HG02798 (cell line): ENCODE measurements at regions not wholly inside any gene's neighbourhood (a gene's known extent, or its start where the extent isn't known, plus 50 kb on each side); places are given as distances from the start of the nearest gene placed in this dataset.
A peak's percentile ranks its signal among the peaks of the same experiment; 100 is the strongest.
"Not testable (repeated sequence)": the region's sequence is repeated elsewhere in the genome, so short reads cannot be mapped to it uniquely, and the experiment has no call there.

ENCODE experiments used
- ATAC-seq: cut with Tn5 transposase; IDR thresholded peaks from one replicate; pipeline ENCODE4 v1.9.1; 2021; ENCODE audit warnings: mild to moderate bottlenecking; ENCODE audit not compliant: unreplicated experiment, poor library complexity

DNA sequence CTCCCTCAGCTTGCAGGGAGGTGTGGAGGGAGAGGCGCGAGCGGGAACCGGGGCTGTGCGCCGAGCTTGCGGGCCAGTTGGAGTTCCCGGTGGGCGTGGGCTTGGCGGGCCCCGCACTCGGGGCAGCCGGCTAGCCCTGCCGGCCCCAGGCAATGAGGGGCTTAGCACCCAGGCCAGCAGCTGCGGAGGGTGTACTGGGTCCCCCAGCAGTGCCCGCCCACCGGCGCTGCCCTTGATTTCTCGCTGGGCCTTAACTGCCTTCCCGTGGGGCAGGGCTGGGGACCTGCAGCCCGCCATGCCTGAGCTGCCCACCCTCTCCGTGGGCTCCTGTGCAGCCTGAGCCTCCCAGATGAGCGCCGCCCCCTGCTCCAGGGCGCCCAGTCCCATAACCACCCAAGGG lies 537.3 kb downstream of the ZBBX start:
- not testable (repeated sequence) for ATAC-seq

DNA sequence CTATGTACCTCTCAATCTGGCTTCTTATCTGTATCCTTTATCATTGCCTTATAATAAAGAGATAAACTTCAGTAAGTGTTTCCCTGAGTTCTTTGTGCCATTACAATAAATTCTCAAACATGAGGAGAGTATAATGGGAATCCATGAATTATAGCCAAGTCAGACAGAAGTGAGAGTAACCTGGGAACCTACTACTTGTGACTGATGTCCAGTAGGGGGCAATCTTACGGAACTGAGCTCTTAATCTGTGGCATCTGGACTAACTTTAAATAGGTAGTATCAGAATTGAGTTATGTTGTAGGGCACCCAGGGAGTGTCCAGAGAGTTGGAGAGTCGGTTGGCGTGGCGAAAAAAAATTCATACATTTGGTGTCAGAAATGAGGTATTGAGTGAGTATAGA lies 542.6 kb downstream of the ZBBX start:
- ATAC-seq: peak; percentile 40

DNA sequence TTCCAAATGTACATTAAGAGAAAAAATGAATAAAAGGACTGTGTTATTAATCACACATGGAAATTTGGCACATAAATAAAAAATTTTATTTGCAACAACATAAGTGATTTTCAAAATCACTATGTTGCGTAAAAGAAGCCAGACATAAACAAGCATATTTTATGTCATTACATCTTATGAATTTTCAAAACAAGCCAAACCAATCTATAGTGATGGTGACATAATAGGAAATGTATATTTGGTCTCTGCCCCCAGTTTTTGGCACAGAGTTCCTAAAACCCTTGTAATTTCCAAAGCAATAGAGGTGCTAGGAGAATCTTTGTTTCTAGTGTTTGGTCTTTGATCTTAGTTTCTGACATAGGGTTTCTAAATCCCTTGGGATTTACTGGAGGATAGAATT lies 543.3 kb downstream of the ZBBX start:
- ATAC-seq: no peak

DNA sequence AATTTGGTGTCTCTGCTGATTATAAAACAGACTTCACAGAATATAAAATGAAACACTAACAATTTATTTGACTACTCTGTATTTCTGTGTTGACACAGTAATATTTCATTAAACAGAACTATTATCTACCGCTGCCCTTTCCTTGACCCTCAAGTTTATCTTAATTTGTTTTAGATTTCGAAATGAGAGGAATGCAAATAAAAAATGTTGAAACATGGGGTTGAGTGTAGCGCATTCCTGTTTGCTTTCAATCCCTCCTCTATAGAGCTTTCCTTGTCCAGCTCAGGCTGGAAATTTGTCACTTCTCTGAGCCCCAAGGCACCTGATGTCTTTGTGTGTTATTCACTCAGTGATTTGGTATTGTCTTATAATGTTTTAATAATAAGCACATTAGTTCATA lies 550.2 kb downstream of the ZBBX start:
- no peak for ATAC-seq

DNA sequence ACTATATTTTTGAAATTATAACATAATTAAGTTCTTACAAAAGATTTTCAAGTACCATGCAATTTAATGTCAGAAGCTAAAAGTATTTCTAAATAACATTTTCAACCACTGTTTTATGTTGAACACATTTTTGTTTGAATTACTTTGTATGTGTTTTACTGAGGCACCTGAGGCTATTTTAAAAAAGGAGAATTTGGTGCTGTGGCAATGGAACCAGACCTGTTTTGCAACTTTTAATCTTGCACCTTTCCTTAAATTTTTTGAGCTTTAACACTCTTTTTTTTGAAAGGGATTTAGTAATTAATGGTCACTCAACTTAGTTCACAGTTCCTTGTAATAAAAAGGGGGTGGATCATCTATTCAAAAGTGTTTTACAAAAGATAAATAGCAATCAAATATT lies 561.6 kb downstream of the ZBBX start:
- no peak for ATAC-seq

DNA sequence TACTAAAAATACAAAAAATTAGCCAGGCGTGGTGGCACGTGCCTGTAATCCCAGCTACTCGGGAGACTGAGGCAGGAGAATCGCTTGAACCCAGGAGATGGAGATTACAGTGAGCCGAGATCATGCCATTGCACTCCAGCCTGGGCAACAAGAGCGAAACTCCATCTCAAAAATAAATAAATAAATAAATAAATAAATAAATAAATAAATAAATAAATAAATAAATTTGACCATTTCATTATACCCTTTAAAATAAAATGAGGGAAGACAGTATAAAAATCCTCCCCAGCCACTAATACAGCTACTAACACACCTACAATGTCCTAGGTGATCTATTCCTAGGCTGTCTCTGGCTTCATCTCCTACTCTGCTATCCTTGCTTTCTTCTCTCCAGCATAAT lies 562.8 kb downstream of the ZBBX start:
- not testable (repeated sequence) for ATAC-seq

DNA sequence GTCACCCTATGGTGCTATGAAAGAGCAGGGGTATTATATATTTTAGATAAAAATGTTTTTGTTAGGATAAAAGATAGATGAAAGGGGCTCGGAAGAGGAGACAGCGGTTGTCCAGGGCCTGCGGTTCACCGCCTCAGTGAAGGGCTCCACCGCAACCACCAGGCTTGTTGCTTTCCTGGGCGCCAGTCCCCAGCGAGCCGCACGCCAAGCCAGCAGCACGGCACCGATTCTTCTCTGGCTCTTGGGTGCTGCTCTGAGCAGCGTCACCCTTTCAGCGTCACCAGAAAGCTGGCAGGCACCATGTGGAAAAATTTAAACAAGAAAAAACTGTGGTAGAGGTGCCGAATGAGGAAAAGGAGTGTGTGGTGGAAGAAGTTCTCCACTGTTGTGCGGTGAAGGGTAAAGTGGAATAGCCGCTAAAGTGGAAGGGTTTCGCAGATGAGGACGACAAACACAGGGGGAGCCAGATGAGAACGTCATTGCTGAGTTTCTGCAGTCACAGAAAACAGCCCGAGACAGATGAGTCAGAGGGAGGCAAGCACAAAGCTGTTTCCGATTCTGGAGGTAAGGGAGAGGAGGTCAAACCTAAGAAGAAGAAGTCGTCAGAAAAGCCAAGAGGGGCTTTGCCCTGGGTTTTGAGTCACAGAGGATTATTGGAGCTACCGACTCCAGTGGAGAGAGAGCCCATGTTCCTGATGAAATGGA lies 569.2 kb downstream of the ZBBX start:
- no peak for ATAC-seq

DNA sequence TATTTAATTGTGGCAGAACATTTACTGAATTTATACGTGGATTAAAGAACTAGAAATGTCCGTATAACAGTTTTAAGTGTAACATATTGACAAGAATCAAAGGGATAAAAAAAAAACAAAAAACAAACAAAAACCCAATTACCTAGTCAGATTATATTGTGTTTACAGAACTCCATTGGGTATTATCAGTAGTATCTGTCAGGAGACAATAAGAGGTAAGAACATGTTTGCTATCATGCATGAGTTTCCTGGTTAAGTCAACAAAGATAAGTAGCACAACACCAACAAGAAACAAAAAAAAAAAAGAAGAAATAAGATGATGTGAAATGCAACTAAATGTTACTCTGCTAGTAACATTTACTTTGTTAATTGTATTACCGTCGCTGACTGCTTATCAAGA lies 570.6 kb downstream of the ZBBX start:
- ATAC-seq: no peak

DNA sequence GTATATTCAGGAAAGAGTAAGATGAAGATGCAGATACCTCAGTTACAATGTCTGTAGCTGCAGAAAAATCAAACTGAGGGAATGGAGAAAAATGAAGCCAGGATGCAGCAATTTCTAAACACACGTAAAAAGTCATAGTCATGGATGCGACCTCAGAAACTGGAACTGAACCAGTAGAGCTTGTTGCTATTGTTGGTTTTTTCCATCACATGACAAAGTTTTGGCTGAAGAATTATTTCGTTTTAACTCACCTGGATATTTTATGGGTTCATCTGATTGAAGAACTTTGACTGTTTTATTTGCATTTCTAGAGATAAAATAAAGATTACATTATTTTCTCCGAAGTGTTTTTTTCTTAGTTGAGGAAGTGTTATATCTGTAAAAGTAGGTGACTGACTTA lies 591.2 kb downstream of the ZBBX start:
- ATAC-seq: no peak

DNA sequence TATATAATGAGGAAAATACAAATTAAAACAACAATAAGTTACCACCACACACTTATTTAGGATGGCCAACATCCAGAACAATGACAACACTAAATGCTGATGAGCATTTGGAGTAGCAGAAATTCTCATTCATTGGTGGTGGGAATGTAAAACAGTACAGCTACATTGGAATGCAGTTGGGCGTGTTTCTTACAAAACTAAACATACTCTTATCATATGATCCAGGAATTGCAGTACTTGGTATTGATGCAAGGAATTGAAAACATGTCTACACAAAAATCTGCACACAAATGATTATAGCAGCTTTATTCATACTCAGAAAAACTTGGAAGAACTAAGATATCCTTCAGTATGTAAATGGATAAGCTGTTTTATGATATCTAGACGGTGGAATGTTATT lies 594.2 kb downstream of the ZBBX start:
- ATAC-seq: no peak

DNA sequence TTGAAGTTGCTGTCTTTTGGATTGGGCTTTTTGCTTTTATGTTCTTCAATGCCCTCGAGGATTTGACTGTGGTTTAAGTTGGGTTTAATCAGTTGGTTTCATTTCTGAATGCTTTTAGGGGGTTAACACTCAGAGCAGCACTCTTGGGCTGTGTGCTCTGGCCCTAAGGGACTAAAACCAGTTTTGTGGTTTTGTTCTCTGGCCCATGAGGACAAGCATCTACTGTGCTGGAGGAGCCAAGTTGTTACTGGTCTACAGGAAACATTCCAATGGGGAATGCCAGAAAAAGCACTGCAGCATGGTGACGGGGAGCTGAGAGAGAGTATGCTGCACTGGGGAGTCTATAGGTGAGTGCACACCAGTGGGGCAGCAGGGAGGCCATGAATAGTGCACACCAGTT lies 596.9 kb downstream of the ZBBX start:
- ATAC-seq: no peak

DNA sequence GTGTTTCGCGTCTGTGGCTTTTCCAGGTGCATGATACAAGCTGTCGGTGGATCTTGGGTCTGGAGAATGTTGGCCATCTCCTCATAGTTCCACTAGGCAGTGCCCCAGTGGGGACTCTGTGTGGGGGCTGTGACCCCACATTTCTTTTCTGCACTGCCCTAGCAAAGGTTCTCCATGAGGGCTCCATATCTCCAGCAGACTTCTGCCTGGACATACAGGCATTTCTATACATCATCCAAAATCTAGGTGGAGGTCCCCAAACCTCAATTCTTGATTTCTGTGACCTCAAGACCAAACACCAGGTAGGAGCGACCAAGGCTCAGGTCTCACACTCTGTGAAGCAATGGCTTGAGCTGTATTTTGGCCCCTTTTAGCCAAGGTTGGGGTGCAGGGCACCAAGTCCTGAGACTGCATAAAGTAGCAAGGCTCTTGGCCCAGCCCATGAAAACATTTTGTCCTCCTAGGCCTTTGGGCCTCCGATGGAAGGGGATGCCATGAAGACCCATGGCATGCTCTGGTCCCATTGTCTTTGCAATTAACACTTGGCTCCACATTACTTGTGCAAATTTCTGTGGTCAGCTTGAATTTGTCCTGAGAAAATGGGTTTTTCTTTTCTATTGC lies 615.3 kb downstream of the ZBBX start:
- no peak for ATAC-seq

DNA sequence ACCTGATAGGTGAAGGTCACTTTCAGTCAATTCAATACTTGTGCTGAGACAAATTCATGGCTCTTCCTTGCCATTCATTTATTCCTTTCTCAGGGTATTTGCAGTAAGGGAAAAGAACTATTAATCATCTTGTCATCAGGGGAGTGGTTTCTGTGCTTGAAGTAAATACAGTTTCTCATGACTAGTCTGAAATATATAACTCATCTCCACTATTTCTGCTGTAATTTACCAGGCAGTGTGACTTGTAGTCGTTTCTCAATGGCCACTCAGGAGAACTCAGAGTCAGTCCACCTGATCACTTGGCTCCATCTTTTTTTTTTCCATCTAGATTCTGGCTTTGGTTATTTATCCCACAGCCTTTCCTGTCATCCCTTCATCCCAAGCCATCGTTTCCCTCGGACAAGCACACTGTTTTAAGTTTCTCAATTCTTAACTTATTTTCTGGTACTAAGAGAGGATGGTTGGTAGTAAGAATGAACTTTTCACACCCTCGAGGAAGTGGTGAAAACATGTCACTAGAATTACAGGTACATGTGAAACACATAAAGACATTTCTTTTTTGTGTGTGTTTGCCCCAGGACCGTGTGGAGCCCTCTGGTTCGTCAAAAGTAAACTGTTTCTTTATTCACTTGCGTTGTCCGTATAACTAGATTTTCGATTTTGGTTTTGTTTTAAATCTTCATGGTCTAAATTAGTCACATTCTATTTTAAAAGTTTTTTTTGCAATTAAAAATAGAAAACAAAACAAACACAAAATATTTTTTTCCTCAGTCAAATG lies 620.2 kb downstream of the ZBBX start:
- no peak for ATAC-seq

DNA sequence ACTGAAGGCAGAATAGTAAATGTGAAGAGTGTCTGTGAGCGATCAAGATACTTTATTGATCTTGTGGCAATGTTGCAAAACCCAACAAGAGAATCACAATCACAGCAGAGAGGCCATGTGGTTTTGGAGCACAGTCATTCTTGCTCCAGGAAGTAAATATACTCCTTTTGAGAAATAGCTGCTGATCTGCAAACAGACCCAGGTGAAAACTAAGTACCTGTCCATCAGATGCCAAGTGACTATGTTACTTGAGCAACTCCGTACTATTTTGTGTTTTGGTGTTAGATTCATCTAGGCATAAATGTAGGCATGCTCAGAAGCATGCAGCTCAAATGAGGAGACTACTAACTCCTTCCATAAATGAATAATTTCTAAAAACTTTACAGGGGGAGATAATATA lies 627.9 kb downstream of the ZBBX start:
- ATAC-seq: no peak

DNA sequence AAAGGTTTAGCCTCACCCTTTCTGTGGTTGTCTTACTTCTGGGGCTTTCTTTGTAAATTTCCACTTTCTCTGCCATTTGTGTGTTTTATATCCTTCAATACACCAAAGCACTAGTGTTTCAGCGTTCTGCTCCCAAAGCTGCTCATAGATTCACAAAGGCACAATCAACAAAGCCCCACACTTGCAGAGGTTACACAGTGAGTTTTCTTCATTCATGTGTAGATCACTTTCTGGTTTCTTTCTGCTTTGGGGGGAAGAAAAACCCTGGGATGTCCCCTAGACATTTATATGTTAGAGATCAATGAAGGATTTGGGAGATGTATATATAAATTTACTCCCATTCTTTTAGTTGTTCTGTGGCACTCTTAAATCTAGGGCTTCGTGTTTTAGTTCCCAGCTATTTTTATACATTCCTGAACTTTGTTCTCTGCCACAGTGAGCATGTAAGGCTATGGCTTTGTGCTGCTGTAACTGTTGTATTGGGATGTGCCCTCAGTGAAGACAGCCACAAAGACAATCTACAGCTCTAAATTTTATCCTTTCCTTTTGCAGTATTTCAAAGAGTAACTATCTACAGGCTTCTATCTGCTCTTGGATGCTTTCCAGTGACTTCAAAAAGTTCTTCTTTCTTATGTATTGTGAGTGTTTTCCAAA lies 636.5 kb downstream of the ZBBX start:
- ATAC-seq: no peak

DNA sequence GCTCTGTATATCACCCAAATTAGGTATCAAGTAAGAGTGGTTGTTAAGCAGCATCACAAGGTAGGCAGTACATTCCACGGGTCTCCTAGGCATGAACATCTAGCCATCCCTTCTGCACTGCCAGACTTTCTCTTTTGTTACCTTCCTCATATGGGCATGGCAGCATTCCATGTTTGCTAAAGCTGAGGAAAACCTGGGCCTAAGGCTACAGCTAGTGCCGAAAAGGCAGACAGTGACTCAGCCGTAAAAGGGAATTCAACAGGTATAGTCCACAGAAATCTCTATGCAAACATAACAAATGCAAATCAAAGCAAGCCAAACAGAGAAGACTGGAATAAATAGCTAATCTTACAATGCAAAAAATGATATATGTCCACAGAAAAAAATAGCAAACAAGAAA lies 645.4 kb downstream of the ZBBX start:
- no peak for ATAC-seq

DNA sequence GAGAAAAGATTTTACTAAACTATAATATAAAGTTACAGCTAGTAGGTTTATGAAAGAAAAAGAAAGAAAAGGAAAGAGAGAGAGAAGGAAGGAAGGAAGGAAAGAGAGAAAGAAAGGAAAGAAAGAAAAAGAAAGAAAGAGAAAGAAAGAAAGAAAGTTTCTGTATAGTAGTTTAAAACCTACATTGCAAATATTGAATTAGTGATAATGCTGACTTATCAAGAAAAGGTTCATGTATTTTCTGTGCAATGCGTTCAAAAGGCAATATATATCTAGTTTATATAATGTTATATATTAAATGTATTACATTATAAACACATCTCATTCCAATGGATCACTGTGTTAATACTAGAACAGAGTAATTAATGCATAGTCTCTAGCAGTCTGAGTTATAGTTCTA lies 648.4 kb downstream of the ZBBX start:
- ATAC-seq: no peak

DNA sequence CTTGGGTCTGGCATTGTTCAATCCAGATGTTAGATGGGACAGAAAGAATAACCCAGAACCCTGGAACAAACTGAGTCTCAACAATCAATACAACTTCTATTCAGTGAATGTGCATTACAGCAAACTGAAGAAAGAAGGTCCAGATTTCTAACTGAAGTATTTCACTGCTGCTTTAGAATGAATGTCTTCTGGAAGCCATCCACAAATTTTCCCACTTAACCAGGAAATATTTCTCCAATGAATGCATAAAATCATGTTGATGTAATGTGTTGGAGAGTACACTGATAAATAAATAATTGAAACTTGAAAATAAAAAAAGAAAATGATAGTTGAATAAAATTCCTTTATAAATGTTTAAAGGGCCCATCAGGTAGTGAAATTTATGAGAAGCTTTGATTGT lies 658.6 kb downstream of the ZBBX start:
- no peak for ATAC-seq

DNA sequence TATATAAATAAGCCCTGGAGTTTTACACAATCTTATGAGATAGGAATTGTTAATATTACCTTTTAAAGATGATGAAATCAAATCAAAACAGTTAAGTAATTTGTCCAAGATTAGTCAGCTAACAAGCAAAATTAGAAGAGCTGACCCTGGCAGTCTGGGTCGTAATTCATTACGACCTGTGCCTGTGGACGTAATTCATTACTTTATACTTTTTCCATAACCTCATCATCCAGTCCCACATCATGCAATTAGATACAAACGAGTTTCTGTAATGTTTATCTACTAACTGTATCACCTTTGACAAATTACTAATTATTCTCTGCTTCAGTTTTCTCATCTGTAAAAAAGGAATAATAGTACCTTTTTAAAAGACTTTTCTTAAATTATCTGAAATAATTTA lies 665.9 kb downstream of the ZBBX start:
- ATAC-seq: no peak

DNA sequence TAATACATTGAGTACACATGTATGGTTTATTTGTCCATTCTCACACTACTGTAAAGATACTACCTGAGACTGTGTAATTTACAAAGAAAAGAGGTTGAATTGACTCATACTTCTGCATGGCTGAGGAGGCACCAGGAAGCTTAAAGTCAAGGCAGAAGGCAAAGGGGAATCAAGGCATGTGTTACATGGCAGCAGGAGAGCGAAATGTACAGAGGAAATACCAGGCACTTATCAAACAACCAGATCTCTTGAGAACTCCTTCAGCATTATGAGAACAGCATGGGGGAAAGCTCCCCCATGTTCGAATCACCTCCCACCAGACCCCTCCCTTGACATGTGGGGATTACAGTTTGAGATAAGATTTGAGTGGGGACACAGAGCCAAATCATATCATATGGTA lies 666.3 kb downstream of the ZBBX start:
- ATAC-seq: no peak

DNA sequence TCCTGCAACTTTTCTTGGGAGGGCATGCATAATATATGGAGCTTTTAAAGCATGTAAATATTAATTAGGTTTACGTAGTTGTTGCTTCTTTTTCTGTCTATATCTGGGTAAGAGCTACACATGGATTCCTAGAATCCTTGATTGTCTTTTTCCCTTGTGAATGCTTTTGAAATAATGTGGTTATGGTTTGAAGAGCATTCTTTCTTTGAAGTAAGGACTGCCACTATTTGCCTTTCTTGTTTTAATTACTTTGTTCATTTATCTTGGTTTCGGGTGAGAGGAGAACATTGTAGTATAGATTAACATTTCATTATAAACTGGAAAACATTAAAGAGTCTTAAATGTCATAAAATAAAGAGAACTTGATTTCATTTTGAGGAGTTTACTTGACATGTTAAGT lies 674.0 kb downstream of the ZBBX start:
- no peak for ATAC-seq
